ENCODE measurements at regions not wholly inside any gene's neighbourhood (a gene's known extent, or its start where the extent isn't known, plus 50 kb on each side); places are given as distances from the start of the nearest gene placed in this dataset.

- CTCF ChIA-PET = no interaction called here
- H3K36me3 ChIP-seq (ENCODE audit: control insufficient read depth in 2 of 2, insufficient read depth in 1 of 2, low read length in 2 of 2) = no peaks in the 10 kb centered on the region
- TF ChIP-seq ZNF510 (tag by site-specific recombination; IDR thresholded peaks at IDR 0.05; ENCODE audit: insufficient replicate concordance) = no peak
- no peak for TF ChIP-seq SALL2 (tag by site-specific recombination; IDR thresholded peaks at IDR 0.05; ENCODE audit: borderline replicate concordance)
- no peak for TF ChIP-seq ZNF558 (tag by site-specific recombination; IDR thresholded peaks at IDR 0.05)
- no peak for TF ChIP-seq ZNF10 (tag by site-specific recombination; IDR thresholded peaks at IDR 0.05)
- no peak for TF ChIP-seq ZNF777 (tag by site-specific recombination; IDR thresholded peaks at IDR 0.05; ENCODE audit: borderline replicate concordance)
- TF ChIP-seq ZNF830 (tag by site-specific recombination; IDR thresholded peaks at IDR 0.05; ENCODE audit: low read depth) = no peak
- TF ChIP-seq REPIN1 (tag by site-specific recombination; IDR thresholded peaks at IDR 0.05; ENCODE audit: low read depth) = no peak
- no peak for TF ChIP-seq ZNF433 (tag by site-specific recombination; IDR thresholded peaks at IDR 0.05; ENCODE audit: low read depth)
- no peak for TF ChIP-seq ZNF791 (tag by site-specific recombination; IDR thresholded peaks at IDR 0.05)
These were observed 328.6 kb upstream of the NUDT12 start for GRCh38 chr5:103891151-103891550.

GRCh38 chr5:103890313-103890712, 327.7 kb upstream of the NUDT12 start:
- CTCF ChIA-PET = interaction anchor here (0.6 kb wide), 1 partner anchor 60 kb away, joined by 3 read pairs; no protein-coding TSS in a partner anchor
- Histone ChIP-seq H3K36me3 (ENCODE audit: control insufficient read depth in 2 of 2, insufficient read depth in 1 of 2, low read length in 2 of 2) (no peaks in the 10 kb centered on the region), H3K9me3 (ENCODE audit: control insufficient read depth, insufficient read depth, low read depth, low read length) (no peaks in the 10 kb centered on the region), H3K4me3 (ENCODE audit: low read depth, low read length) (no peak overlapping the region), H3K4me1 (ENCODE audit: control insufficient read depth, insufficient read depth, low read length) (no peaks in the 10 kb centered on the region), H3K27ac (ENCODE audit: extremely low read depth, low read depth, low read length) (no peak overlapping the region)
- TF ChIP-seq ZNF280D (tag by site-specific recombination; IDR thresholded peaks at IDR 0.05) (no peak), ZNF146 (tag by site-specific recombination; IDR thresholded peaks at IDR 0.05) (no peak), MYNN (tag by site-specific recombination; IDR thresholded peaks at IDR 0.05; ENCODE audit: borderline replicate concordance) (no peak)
- POLR2A ChIA-PET = no interaction called here

More at GRCh38 chr5:103891151-103891550, 328.6 kb upstream of the NUDT12 start:
- Histone ChIP-seq H3K9me3 (ENCODE audit: control insufficient read depth, insufficient read depth, low read depth, low read length) (no peaks in the 10 kb centered on the region), H3K4me3 (ENCODE audit: low read depth, low read length) (no peak overlapping the region), H3K4me1 (ENCODE audit: control insufficient read depth, insufficient read depth, low read length) (no peaks in the 10 kb centered on the region), H3K27ac (ENCODE audit: extremely low read depth, low read depth, low read length) (no peak overlapping the region)
- POLR2A ChIA-PET = no interaction called here

- CTCF ChIA-PET = no interaction called here
- POLR2A ChIA-PET = no interaction called here
- TF ChIP-seq ZNF792 (tag by site-specific recombination; IDR thresholded peaks at IDR 0.05) (no peak), ZNF639 (tag by site-specific recombination; IDR thresholded peaks at IDR 0.05) (no peak), ZNF473 (tag by site-specific recombination; IDR thresholded peaks at IDR 0.05) (no peak), ZNF843 (tag by site-specific recombination; IDR thresholded peaks at IDR 0.05) (no peak), ZNF223 (tag by site-specific recombination; IDR thresholded peaks at IDR 0.05) (no peak), HOXC10 (CRISPR knock-in tag; IDR thresholded peaks at IDR 0.05) (no peak), ZNF791 (tag by site-specific recombination; IDR thresholded peaks at IDR 0.05) (no peak), ZNF645 (tag by site-specific recombination; IDR thresholded peaks at IDR 0.05) (no peak), TRIM28 (IDR thresholded peaks at IDR 0.05; ENCODE audit: borderline replicate concordance, low read length) (no peak), MEIS1 (CRISPR knock-in tag; IDR thresholded peaks at IDR 0.05; ENCODE audit: borderline replicate concordance) (no peak)
- no peak overlapping the region for H3K4me3 ChIP-seq (ENCODE audit: low read depth, low read length)
- H3K9me3 ChIP-seq (ENCODE audit: control insufficient read depth, insufficient read depth, low read depth, low read length) = no peaks in the 10 kb centered on the region
- no peaks in the 10 kb centered on the region for H3K36me3 ChIP-seq (ENCODE audit: control insufficient read depth in 2 of 2, insufficient read depth in 1 of 2, low read length in 2 of 2)
- H3K27ac ChIP-seq (ENCODE audit: extremely low read depth, low read depth, low read length) = no peak overlapping the region
- no peaks in the 10 kb centered on the region for H3K4me1 ChIP-seq (ENCODE audit: control insufficient read depth, insufficient read depth, low read length)
These were observed 327.1 kb upstream of the NUDT12 start for GRCh38 chr5:103889500-103890209.

Measured in HEK293 (cell line).